VCaP (cell line): ENCODE measurements at regions not wholly inside any gene's neighbourhood (a gene's known extent, or its start where the extent isn't known, plus 50 kb on each side); places are given as distances from the start of the nearest gene placed in this dataset.

Source experiments
- H3K27ac ChIP-seq: fragments of 450-650 bp; 2 replicates; pipeline ENCODE4 v1.5.1; 2017
- CTCF ChIP-seq: fragments of 450-650 bp; conservative IDR thresholded peaks from 2 replicates; pipeline ENCODE4 v1.5.1; 2017; ENCODE audit warnings: mild to moderate bottlenecking, moderate library complexity

DNA sequence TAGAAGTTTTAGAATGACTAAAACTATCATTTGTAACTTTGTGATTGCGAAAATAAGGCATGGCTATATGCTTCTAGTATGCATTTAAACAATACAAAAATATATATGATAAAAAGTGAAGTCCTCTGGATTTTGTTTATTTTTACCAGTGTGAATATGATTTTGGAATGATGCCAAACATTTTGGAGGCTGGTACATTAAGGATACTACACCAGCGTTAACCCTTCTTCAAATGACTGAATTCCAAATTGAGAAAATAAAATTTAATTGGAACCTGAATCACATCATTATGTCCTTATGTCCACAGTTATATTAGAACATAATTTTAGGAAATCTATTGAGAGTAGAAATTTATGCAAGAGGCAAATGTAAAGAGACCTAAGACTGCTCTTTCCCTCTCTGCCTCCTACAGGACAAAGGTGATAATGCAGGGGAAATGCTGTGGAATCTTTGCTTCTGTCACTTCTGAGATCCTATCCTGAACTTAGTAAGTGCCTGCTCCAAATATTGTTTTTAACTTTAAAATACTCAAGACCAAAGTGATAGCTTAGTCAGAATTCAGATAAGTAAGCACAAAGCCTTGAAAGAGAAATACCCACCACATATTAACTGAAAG is 121.1 kb upstream of the NANOGP8 start:
- no peak overlapping the region for H3K27ac ChIP-seq
- 0 out of 2 replicates have a peak, but pooled peaks have one; percentile 3 for TF ChIP-seq CTCF

DNA sequence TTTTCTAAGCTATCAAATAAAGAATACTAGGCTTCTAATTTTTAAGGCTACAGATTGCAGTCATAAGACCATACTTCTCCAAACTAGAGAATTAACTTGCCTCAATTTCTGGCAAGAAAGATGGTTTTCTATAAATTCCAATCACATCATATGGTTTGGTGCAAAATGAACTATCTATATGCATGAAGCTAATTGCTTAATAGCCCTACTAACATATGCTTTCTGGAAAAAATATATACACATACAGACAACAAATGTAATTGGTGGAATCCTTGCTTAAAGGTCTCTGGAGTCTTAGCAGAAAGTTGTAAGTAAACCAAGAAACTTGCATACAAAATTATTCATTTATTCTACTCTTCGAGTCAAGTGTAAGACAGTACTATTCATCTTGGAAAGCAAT is 113.1 kb upstream of the NANOGP8 start:
- TF ChIP-seq CTCF: no peak
- H3K27ac ChIP-seq: no peak overlapping the region

DNA sequence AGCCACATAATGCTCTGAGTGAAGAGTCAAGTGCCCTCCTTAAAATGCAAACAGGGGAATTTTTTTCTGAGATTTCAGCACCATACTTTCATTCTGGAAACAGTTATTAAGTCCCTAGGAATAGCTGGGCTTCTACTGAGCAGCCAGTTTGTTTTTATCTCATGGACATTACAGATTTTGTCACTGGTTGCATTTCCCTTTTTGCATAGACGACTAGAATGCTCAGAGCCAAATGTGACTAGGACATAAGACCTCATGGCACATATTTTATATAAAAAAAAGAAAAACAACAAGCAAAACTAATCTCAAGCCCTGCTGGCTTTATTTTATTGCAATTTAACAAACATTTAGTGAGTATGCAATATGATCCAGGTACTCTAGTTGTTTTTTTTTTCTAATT is 112.7 kb upstream of the NANOGP8 start:
- H3K27ac ChIP-seq: no peak overlapping the region
- no peak for TF ChIP-seq CTCF

DNA sequence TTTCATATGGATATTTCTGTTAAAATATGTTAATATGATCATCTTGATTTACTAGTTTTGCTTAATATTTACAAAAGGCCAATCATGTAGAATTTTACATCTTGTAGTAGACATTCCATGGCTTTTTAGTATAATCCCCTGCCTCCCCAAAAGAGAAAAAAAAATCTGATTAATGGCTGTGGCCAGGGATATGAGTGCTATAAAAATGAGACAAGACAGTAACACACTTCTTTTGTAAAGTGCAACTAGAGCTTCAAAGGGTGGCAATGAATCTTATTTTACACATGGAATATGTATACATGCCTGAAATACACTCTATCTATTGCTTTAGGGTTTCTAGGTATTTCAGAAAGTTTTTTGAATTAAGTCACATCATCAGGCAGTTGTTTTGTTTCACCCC is 112.2 kb upstream of the NANOGP8 start:
- no peak for TF ChIP-seq CTCF
- H3K27ac ChIP-seq: no peak overlapping the region

DNA sequence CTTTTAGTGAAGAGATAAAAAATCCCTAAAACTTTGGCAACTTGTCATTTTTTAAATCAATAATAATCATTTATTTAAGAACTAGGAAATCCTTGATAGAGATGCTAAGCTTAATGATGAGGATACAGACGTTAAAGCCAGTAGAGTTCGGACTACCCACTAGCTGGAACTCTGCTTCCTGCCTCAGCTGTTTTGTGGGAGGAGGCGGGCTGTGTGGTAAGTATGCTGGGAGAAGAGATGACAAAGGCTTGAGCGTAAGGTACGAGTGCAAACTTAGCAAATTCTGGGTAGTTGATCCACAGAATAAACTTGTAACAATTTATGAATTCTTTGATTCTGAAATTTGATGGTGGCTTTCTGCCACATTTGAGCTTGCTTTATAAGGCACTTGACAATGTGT is 111.2 kb upstream of the NANOGP8 start:
- no peak for TF ChIP-seq CTCF
- no peak overlapping the region for H3K27ac ChIP-seq

DNA sequence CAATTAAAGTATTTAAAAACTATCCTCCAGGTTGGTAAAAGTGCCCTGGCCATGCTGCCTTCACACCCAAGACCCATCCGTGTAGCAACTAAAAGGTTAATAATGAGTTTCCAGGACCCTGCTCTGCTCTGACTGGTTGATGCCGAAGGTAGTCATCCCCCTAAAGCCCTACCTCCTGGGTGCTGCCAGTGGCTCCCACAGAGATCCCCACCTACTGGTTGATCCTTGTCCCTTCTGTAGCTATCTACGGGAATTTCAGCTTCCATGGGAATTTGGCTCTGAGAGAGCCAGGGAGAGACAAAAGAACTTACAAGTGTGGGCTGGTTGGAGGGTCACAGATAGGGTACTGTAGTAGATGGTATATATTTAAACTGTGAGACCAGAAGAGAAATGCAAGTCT is 110.6 kb upstream of the NANOGP8 start:
- H3K27ac ChIP-seq: no peak overlapping the region

GRCh38 chr15:35195031-35195430 is 109.9 kb upstream of the NANOGP8 start:
- no peak overlapping the region for H3K27ac ChIP-seq
- no peak for TF ChIP-seq CTCF

More for the DNA sequence above, 110.6 kb upstream of the NANOGP8 start:
- TF ChIP-seq CTCF: no peak

DNA sequence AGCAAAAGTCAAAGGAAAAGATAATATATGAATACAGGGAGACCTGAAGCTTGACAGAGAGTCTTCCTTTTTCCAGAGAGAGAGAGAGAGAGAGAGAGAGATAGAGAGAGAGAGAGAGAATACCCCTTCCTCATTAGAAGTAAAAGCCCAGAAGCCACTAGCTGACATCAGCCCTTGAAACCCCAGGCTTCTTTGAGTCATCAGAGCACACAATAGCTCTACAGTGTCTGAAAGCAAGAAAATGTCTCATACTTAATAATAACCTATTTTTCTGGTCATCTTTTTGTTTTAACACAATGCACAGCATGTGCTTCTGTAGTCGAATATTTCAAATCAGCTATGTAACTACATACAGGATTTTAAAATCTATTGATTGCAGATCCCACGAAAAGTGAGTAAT is 109.2 kb upstream of the NANOGP8 start:
- TF ChIP-seq CTCF: no peak
- H3K27ac ChIP-seq: no peak overlapping the region
